ENCODE measurements at regions not wholly inside any gene's neighbourhood (a gene's known extent, or its start where the extent isn't known, plus 50 kb on each side); places are given as distances from the start of the nearest gene placed in this dataset.

- no peak for DNase-seq (ENCODE audit: low read depth in 2 of 2)
- no peak overlapping the region for H3K4me3 ChIP-seq (replicated peaks in 1 of 2; ENCODE audit: low read depth in 2 of 2, low read length in 2 of 2)
- TF ChIP-seq CTCF (IDR thresholded peaks at IDR 0.05; ENCODE audit: low read depth, low read length): no peak
Measured at GRCh38 chr5:6083311-6083978, 294.9 kb downstream of the MED10 start.

- no peak for TF ChIP-seq CTCF (IDR thresholded peaks at IDR 0.05; ENCODE audit: low read depth, low read length)
- no peak for DNase-seq (ENCODE audit: low read depth in 2 of 2)
- no peak overlapping the region for H3K4me3 ChIP-seq (replicated peaks in 1 of 2; ENCODE audit: low read depth in 2 of 2, low read length in 2 of 2)
Measured at GRCh38 chr5:6082685-6083084, 295.7 kb downstream of the MED10 start.

GRCh38 chr5:6081727-6082210 lies 296.6 kb downstream of the MED10 start:
- DNase-seq (ENCODE audit: low read depth in 2 of 2): no peak
- TF ChIP-seq CTCF (IDR thresholded peaks at IDR 0.05; ENCODE audit: low read depth, low read length): no peak
- H3K4me3 ChIP-seq (replicated peaks in 1 of 2; ENCODE audit: low read depth in 2 of 2, low read length in 2 of 2): no peak overlapping the region

GRCh38 chr5:6080930-6081726 lies 297.2 kb downstream of the MED10 start:
- H3K4me3 ChIP-seq (replicated peaks in 1 of 2; ENCODE audit: low read depth in 2 of 2, low read length in 2 of 2): no peak overlapping the region
- DNase-seq (ENCODE audit: low read depth in 2 of 2): no peak
- no peak for TF ChIP-seq CTCF (IDR thresholded peaks at IDR 0.05; ENCODE audit: low read depth, low read length)

GRCh38 chr5:6080436-6080835 lies 297.9 kb downstream of the MED10 start:
- no peak overlapping the region for H3K4me3 ChIP-seq (replicated peaks in 1 of 2; ENCODE audit: low read depth in 2 of 2, low read length in 2 of 2)
- no peak for DNase-seq (ENCODE audit: low read depth in 2 of 2)
- no peak for TF ChIP-seq CTCF (IDR thresholded peaks at IDR 0.05; ENCODE audit: low read depth, low read length)

GRCh38 chr5:6078881-6079280 lies 299.5 kb downstream of the MED10 start:
- H3K4me3 ChIP-seq (replicated peaks in 1 of 2; ENCODE audit: low read depth in 2 of 2, low read length in 2 of 2): no peak overlapping the region
- DNase-seq (ENCODE audit: low read depth in 2 of 2): no peak
- TF ChIP-seq CTCF (IDR thresholded peaks at IDR 0.05; ENCODE audit: low read depth, low read length): no peak
